GM23248 (cell line): ENCODE measurements at regions not wholly inside any gene's neighbourhood (a gene's known extent, or its start where the extent isn't known, plus 50 kb on each side); places are given as distances from the start of the nearest gene placed in this dataset.
A peak's percentile ranks its signal among the peaks of the same experiment; 100 is the strongest.

Source experiments
- DNase-seq: peaks from one replicate; pipeline ENCODE4 v3.0.0-alpha.2; 2015
- H2AFZ ChIP-seq: fragments of 200-600 bp; sonication (generic); 2 replicates; pipeline ENCODE4 v1.6.1; 2016; ENCODE audit warnings: antibody characterized with exemption
- H3F3A ChIP-seq: fragments of 200-600 bp; sonication (generic); 2 replicates; pipeline ENCODE4 v1.6.1; 2016; ENCODE audit warnings: mild to moderate bottlenecking, antibody characterized with exemption, mixed run types; ENCODE audit not compliant: insufficient read depth
- H3K27ac ChIP-seq: fragments of 200-600 bp; sonication (generic); 2 replicates; pipeline ENCODE4 v1.5.1; 2016; ENCODE audit warnings: mild to moderate bottlenecking
- H3K27me3 ChIP-seq: fragments of 200-600 bp; sonication (generic); replicated peaks from 2 replicates; pipeline ENCODE4 v1.6.1; 2016; ENCODE audit warnings: mild to moderate bottlenecking; ENCODE audit not compliant: insufficient read depth
- H3K36me3 ChIP-seq: fragments of 200-600 bp; sonication (generic); 2 replicates; pipeline ENCODE4 v1.6.1; 2016; ENCODE audit warnings: low read depth, mild to moderate bottlenecking
- H3K4me1 ChIP-seq: fragments of 200-600 bp; sonication (generic); 2 replicates; pipeline ENCODE4 v1.6.1; 2016; ENCODE audit warnings: mild to moderate bottlenecking; ENCODE audit not compliant: insufficient read depth
- H3K4me2 ChIP-seq: fragments of 200-600 bp; sonication (generic); one replicate; pipeline ENCODE4 v1.6.1; 2016; ENCODE audit warnings: mild to moderate bottlenecking; ENCODE audit not compliant: unreplicated experiment
- H3K4me3 ChIP-seq: fragments of 200-600 bp; sonication (generic); 2 replicates; pipeline ENCODE4 v1.5.1; 2016; ENCODE audit warnings: mild to moderate bottlenecking
- H3K79me2 ChIP-seq: fragments of 200-600 bp; sonication (generic); 2 replicates; pipeline ENCODE4 v1.6.1; 2016; ENCODE audit warnings: mild to moderate bottlenecking; ENCODE audit not compliant: insufficient read depth
- H3K9ac ChIP-seq: fragments of 200-600 bp; sonication (generic); 2 replicates; pipeline ENCODE4 v1.6.1; 2016; ENCODE audit warnings: mild to moderate bottlenecking
- H3K9me2 ChIP-seq: fragments of 200-600 bp; sonication (generic); 2 replicates; pipeline ENCODE4 v1.6.1; 2016; ENCODE audit warnings: mixed run types, mild to moderate bottlenecking, moderate library complexity; ENCODE audit not compliant: insufficient read depth
- H3K9me3 ChIP-seq: fragments of 200-600 bp; sonication (generic); one replicate; pipeline ENCODE4 v1.6.1; 2017; ENCODE audit warnings: low read depth
- H4K20me1 ChIP-seq: fragments of 200-600 bp; sonication (generic); 2 replicates; pipeline ENCODE4 v1.6.0; 2016; ENCODE audit not compliant: insufficient read depth
- EZH2 ChIP-seq: fragments of 200-600 bp; sonication (generic); IDR thresholded peaks from 2 replicates; pipeline ENCODE4 v1.6.1; 2018; ENCODE audit warnings: antibody characterized with exemption, mild to moderate bottlenecking; ENCODE audit not compliant: insufficient read depth, poor library complexity, severe bottlenecking
- EZH2phosphoT487 ChIP-seq: fragments of 200-600 bp; sonication (generic); IDR thresholded peaks from 2 replicates; pipeline ENCODE4 v1.6.1; 2018; ENCODE audit warnings: antibody characterized with exemption, moderate library complexity, mild to moderate bottlenecking, low read depth; ENCODE audit not compliant: insufficient read depth
- WGBS, 2 experiments: methylation state at CpG; one replicate each; pipeline ENCODE4 v1.1.6; 2015 to 2017; ENCODE audit warnings: low lambda C conversion rate in 2 of 2, low coverage in 1 of 2; ENCODE audit errors: missing lambda C conversion rate in 2 of 2; 5-methylcytosine and 5-hydroxymethylcytosine counted together
- in situ Hi-C: fragments of 300-500 bp; cut with MboI; formaldehyde crosslinking; loops from 2 replicates; pipeline ENCODE4 v1.15.0; 2020

DNA sequence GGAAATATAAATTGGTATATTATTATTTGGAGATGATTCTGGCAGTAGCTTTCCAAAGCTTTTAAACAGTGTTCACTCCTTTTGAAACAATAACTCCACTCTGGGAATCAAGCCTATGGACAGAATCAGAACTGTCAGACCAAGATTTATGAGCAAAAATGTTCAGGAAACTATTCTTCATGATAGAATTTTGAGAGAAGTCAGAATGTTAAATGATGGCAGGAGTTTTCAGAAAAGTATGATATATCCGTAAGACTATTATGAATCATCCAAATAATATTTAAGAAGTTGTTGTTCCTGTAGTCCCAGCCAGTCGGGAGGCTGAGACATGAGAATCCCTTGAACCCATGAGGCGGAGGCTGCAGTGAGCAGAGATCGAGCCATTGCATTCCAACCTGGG, 50.5 kb upstream of the ADGRG2 start:
- H3K27me3 ChIP-seq = no peaks in the 10 kb centered on the region
- no peaks in the 10 kb centered on the region for H3K4me1 ChIP-seq
- 63 to 71% methylated on average over 4 of the region's 4 CpGs for WGBS, 2 experiments
- no peak overlapping the region for H3K4me3 ChIP-seq
- H3K79me2 ChIP-seq = no peaks in the 10 kb centered on the region
- H3K9me2 ChIP-seq = no peaks in the 10 kb centered on the region
- TF ChIP-seq EZH2 (no peak), EZH2phosphoT487 (no peak)
- no peak overlapping the region for H3K9ac ChIP-seq
- no peak overlapping the region for H3K27ac ChIP-seq
- no peaks in the 10 kb centered on the region for H3F3A ChIP-seq
- no peak for DNase-seq
- H3K36me3 ChIP-seq = no peaks in the 10 kb centered on the region
- H4K20me1 ChIP-seq = no peaks in the 10 kb centered on the region
- in situ Hi-C loops = no loop called here
- no peak overlapping the region for H3K4me2 ChIP-seq
- no peaks in the 10 kb centered on the region for H3K9me3 ChIP-seq
- H2AFZ ChIP-seq = no peak overlapping the region

DNA sequence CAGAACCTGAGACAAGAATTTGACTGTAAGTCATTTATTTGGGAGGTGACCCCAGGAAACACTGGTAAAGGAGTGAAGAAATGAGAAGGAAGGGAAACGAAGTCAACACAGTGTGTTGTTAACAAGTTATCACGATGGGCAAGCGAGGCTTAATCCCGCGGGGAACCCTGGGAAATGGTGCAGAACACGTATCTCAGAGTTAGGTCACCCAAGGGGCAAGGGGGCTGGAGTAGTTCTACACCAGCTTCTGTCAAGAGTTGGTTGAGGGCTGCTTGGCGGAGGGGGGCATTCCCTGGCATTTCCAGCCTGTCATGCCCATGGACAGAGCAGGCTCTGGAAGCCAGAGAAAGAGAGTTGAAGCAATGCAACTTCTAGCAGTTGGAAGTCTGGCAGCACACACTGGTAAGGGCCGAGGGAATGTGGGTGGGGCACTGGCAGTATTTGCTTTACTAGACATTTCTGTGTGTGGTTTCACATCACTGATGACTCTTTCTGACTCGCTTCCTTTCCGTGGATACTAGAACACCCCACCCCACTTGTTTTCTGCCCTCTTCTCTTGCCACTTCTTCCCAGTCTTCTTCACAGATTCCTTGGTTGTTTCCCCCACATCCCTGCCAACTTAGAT, 52.2 kb upstream of the ADGRG2 start:
- H3K36me3 ChIP-seq = no peaks in the 10 kb centered on the region
- H3K4me1 ChIP-seq = no peaks in the 10 kb centered on the region
- no peak overlapping the region for H2AFZ ChIP-seq
- peak; percentile 69 for DNase-seq
- H3K27me3 ChIP-seq = no peaks in the 10 kb centered on the region
- H4K20me1 ChIP-seq = no peaks in the 10 kb centered on the region
- H3K9me3 ChIP-seq = no peaks in the 10 kb centered on the region
- TF ChIP-seq EZH2phosphoT487 (no peak), EZH2 (no peak)
- H3F3A ChIP-seq = no peaks in the 10 kb centered on the region
- no peak overlapping the region for H3K4me3 ChIP-seq
- H3K9me2 ChIP-seq = no peaks in the 10 kb centered on the region
- no peak overlapping the region for H3K9ac ChIP-seq
- H3K4me2 ChIP-seq = no peak overlapping the region
- 49 to 54% methylated on average over 9 to 10 of the region's 10 CpGs for WGBS, 2 experiments
- no peaks in the 10 kb centered on the region for H3K79me2 ChIP-seq
- in situ Hi-C loops = no loop called here
- H3K27ac ChIP-seq = no peak overlapping the region

DNA sequence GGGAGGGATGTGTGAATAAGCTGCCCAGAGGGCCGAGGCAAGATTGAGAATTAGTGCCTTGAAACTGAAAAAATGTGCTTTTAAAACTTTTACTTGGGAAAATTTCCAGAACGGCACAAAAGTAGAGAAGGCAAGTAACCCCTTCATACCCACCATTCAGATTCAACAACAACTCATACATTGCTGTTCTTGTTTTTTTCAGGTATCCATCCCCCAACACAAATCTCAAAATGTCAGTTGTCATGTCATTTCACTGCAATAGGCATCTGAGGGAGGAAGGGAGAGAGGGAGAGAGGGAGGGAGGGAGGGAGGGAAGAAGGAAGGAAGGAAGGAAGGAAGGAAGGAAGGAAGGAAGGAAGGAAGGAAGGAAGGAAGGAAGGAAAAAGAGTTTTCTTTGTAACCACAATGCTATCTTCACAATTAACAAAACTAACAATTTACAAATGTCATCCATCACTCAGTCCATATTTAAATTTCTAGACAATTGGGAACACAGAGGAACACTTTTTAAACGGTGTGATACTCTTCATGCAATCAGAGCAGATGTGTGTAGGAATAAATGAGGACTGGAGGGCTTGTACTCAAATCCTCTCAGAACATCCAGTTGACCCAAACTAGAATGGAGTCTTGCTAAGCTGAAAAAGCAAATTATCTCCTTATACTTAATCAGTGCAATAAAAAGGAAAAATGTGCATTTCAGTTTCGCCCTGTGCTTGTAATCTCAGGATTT, 54.8 kb upstream of the ADGRG2 start:
- Histone ChIP-seq H3K4me1 (no peaks in the 10 kb centered on the region), H3K27me3 (no peaks in the 10 kb centered on the region), H2AFZ (no peak overlapping the region), H3K4me3 (no peak overlapping the region), H3K36me3 (no peaks in the 10 kb centered on the region), H3K27ac (no peak overlapping the region), H4K20me1 (no peaks in the 10 kb centered on the region), H3K4me2 (no peak overlapping the region), H3K9ac (no peak overlapping the region), H3K9me3 (no peaks in the 10 kb centered on the region), H3K79me2 (no peaks in the 10 kb centered on the region), H3K9me2 (no peaks in the 10 kb centered on the region), H3F3A (no peaks in the 10 kb centered on the region)
- no peak for DNase-seq
- in situ Hi-C loops = no loop called here
- no peak for TF ChIP-seq EZH2phosphoT487
- 15 to 25% methylated on average over 4 of the region's 4 CpGs for WGBS, 2 experiments

DNA sequence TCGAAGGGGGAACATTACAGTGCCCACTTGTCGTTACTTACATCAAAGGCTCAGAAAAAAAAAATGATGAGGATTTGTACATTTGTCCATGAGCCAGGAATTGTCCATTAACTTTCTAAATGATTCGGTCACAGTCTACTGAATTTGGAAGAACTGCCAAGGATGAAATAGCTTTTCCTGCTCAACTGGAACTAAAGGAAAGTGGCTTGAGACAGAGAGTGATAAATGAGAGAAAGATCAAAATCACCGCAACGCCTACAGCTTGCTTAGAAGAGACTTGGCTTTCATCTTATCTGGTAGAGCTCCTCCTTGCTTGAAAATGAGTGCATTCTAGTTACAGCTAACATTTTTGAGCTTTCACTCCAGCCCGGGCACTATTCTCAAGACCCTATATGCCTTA, 55.5 kb upstream of the ADGRG2 start:
- Histone ChIP-seq H2AFZ (no peak overlapping the region), H4K20me1 (no peaks in the 10 kb centered on the region), H3K27me3 (no peaks in the 10 kb centered on the region), H3K36me3 (no peaks in the 10 kb centered on the region), H3K9me3 (no peaks in the 10 kb centered on the region), H3K4me3 (no peak overlapping the region), H3K27ac (no peak overlapping the region), H3K4me1 (no peaks in the 10 kb centered on the region), H3K9ac (no peak overlapping the region), H3K9me2 (no peaks in the 10 kb centered on the region), H3K4me2 (no peak overlapping the region), H3K79me2 (no peaks in the 10 kb centered on the region), H3F3A (no peaks in the 10 kb centered on the region)
- TF ChIP-seq EZH2phosphoT487 (no peak), EZH2 (no peak)
- in situ Hi-C loops = no loop called here
- WGBS, 2 experiments = 66 to 71% methylated on average over 6 of the region's 6 CpGs
- DNase-seq = no peak
